ENCODE measurements at regions not wholly inside any gene's neighbourhood (a gene's known extent, or its start where the extent isn't known, plus 50 kb on each side); places are given as distances from the start of the nearest gene placed in this dataset.

GRCh38 chr6:137692806-137693205, 174.3 kb upstream of the TNFAIP3 start:
- TF ChIP-seq CTCF (IDR thresholded peaks at IDR 0.05): no peak
- TF ChIP-seq POLR2A (IDR thresholded peaks at IDR 0.05): no peak
